NCI-H748 (cell line): ENCODE measurements at regions not wholly inside any gene's neighbourhood (a gene's known extent, or its start where the extent isn't known, plus 50 kb on each side); places are given as distances from the start of the nearest gene placed in this dataset.
"Not testable (repeated sequence)": the region's sequence is repeated elsewhere in the genome, so short reads cannot be mapped to it uniquely, and the experiment has no call there.

Source experiments
- DNase-seq: peaks from one replicate; lab custom pipeline; 2025; ENCODE audit not compliant: unreplicated experiment; lab: John Stamatoyannopoulos, UW

DNA sequence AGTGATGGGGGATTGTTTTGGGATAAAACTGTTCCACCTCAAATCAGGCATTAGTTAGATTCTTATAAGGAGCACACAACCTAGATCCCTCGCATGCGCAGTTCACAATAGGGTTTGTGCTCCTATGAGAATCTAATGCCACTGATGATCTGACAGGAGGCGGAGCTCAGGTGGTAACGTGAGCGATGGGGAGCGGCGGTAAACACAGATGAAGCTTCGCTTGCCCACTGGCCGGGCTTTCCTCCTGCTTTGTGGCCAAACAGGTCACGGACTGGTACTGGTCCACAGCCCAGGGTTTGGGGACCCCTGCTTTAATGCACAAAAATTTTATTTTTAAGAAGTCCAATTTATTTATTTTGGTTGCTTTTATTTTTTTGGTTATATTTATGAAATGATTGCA lies 238.8 kb downstream of the AACS start:
- DNase-seq = no peak

DNA sequence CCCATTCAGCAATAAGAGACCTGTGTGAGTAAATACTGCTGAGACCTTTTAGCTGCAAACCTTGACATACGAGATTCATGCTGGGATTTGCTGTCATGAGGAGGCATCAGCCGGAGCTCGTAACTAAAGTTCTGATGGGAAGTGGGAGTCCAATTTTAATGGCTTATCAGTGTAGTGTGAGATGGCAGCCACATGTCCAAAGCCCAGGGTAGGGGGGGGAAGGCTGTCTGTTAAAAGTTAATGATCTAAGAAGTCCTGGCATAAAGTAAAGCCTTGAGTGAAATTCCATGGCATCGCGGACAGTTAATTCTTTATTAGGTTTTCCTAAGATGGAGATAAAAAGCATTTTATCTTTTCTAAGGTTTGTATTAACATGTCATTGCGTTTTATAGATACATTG lies 240.0 kb downstream of the AACS start:
- no peak for DNase-seq

DNA sequence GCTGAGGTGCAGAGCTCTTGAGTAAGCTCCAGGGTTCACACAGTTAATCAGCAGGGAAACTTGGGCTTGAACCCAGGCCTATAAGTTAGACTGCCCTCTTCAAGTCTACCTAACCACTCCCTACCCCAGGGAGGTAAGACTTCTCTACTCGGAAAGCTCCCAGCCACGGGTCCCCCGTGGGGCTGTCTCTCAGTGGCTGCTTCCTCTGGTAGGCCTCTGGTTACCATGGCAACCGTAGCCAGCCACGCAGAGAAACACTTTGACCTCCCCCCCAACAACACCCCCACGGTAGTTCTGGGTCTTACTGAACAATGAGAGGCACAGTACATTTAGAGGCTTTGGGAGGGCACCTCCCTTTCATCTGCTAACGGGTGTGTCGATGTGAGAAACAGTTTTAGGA lies 245.2 kb downstream of the AACS start:
- DNase-seq = peak; percentile 38

DNA sequence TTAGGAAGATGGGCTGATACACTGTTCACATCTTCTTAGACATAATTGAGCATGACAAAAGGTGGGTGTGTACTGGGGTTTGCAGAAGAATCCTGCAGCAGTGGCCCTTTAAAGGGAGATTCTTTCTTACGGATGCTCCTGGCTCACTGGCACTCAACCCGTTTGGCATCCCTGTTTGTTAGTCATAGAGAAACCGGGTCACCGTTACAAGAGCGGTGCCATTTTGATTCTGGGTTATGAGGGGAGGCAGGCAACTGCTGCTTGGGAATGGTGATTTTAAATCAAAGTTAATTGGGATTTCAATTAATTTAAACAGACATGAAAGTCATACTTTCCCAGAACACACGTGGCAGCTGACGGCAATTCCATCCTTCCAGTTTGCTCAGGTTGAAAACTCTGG lies 245.8 kb downstream of the AACS start:
- no peak for DNase-seq

DNA sequence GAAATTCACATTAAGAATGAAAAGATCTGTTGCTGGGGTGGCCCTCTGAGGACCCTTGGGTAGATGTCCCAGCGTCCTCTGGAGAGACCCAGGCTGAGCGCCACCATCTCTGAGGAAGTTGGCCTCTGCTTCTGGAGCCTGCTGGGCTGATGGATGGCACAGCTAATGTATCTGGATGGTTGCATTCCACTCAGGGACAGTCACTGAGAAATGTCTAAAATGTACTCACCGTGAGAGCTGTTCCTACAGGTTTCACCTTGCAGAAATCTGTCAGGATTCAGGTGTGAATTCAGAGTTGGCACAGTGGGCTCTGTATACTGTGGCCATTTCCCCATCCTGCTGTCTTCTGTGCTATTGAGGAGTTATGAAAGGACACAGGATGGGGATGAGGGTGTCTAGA lies 247.2 kb downstream of the AACS start:
- no peak for DNase-seq

DNA sequence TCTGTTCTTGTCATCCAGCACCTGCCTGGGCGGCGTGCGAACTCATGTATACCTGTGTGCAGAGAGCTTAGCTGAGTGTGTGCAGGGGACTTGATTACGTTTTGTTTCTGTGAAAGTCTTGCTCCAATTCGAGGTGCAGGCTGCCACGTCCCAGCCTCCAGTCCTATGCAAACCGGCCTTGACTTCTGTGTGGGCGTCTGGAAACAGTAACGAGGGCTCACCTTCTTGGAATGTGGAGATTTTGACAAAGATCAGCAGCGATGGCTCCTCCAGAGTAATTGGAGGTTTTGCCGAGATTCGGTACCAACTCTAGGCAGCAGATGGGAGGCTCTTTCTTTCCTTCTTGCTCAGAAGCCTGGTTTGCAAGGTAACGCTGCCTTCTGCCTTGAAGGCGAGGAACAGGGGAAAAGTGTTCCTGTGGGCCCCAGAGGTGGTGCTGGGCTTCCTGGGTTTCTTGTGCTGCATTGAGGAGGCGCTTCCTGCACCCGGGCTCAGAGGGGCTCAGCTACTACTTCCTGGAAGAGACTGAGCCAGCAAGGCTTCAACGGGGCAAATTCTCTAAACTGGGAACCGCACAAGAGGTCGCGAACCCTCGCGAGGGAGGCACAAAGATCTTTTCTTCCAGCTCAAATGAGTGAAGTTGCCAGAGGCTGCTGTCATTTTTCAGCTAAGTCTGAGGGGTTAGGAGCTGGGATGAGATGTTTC lies 249.0 kb downstream of the AACS start:
- no peak for DNase-seq

DNA sequence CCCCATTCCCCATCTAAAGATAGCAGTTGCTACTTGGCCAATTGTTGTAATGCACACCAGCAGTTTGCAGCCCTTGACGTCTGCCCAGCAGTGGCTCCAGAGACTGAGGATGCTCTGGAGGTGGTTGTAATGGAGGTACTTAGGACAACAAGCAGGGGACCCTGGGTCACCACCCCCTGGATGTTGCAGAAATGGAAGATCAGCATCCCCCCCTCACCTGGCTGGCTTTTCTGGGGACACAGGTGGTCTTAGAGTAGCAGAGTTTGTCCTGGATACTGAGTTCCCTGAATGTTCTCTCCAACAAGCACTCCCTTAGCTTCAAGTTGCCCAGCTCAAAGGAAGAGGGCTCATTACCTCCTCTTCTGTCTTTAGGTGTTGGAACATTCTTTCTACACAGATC lies 250.5 kb downstream of the AACS start:
- DNase-seq = no peak

DNA sequence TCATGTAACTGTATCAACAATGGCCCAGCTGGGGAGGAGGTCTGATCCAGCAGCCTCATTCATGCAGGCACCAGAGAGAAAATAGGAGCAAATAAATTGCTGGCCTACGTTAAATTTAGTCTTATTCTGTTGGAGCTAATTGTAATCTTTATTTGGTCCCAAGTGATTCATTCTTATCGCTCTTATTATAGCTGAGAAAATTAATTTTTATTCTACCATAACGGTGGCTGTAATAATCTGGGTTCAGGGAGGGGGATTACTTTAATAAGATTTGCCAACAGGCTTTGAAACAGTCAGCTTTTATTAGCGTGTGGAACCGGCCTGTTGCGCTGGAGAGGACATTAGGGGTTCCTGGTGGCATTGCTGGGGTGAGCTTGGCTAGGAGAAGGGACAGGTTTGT lies 254.9 kb downstream of the AACS start:
- DNase-seq = no peak

DNA sequence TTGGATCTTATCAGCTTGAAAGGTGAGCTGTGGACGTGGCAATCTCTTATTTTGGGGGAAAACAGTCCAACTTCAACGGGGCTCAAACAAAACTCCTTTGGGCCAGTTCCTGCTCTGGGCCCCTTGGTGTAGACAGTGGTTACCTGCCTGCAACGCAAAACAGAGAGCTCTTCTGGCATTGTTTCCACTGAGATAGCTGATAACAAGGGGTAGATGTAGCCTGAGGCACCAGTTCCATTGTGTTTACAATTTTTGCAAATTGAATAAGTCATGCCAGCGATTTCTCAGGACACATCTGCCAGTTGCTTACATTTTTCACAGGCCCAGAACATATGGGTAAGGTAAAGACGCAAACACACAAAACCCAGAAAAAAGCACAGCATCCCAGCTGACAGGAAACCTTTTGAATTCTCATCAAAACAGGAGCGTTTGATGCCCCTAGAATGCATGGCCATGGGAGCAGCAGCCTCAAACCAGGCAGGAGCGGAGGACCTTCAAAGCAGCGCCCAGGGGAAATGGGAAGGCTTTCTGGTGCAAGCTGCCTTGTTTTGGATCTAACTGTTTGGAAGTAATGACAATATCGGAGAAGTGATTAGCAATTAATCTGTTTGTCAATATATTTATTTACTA lies 259.7 kb downstream of the AACS start:
- no peak for DNase-seq

DNA sequence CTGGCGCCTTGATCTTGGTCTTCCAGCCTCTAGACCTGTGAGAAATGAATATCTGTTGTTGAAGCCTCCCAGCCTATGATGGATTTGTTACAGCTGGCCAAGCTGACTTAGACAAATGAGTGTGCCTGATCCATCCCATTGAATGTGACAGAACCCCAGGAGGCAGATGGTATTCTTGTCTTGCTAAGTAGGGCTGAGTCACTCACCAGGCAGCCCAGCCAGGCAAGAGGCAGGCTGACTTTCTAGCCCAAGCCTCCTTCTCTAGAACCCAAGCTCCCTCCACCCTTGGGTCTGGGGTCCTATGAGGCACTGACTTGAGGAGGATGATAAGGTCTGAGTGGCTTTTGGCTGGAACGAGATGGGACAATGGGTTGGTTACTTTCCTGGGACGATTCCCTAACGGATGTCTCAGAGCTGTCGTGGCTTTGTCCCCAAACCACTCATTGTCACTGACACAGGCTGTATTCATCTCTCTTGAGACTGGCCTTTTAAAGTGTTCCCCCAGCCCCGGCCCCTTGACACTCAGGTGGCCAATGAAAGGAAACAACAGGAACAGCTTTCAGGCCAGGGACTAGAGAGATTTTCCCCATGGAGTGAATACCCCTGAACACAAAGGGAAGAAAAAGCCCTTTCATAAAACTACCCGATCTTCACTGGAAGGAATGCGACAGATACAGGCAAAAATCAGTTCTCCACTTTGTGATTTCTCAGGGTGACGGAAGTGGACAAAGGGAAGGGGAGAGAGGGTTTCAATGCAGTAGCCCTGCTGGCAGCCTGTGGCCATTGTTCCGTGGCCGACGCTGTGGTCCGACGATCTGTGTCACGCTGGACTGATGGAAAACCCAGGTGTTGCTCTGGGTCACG lies 264.2 kb downstream of the AACS start:
- no peak for DNase-seq

DNA sequence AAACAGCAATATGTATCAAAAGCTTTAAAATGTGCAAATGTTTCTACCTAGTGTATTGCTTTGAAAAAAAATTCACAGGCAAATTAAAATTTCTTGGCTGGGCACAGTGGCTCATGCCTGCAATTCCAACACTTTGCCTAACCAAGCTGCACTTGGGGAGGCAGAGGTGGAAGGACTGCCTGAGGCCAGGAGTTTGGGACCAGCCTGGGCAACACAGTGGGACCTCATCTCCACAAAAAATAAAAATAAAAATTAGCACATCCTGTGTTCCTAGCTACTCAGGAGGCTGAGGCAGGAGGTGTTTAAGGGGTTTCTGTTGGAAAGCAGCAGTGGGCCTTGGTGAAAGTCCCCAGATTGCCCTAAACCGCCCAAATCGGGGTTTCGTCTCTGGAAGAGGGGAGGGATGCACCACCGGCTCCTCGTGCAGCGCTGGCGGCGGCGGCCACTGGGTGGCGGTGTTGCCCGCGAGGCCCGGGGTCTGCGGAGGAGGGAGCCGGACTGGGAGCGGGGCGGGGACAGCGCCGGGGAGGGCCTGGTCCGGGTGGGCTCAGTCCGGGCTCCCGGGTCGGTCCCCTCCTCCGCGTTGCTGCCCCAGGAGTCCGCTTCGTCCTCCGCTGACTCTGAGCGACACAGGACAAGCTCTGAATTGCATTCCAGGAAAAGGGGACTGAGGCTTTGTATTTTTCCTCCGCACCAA lies 265.6 kb downstream of the AACS start:
- peak; percentile 58 for DNase-seq

DNA sequence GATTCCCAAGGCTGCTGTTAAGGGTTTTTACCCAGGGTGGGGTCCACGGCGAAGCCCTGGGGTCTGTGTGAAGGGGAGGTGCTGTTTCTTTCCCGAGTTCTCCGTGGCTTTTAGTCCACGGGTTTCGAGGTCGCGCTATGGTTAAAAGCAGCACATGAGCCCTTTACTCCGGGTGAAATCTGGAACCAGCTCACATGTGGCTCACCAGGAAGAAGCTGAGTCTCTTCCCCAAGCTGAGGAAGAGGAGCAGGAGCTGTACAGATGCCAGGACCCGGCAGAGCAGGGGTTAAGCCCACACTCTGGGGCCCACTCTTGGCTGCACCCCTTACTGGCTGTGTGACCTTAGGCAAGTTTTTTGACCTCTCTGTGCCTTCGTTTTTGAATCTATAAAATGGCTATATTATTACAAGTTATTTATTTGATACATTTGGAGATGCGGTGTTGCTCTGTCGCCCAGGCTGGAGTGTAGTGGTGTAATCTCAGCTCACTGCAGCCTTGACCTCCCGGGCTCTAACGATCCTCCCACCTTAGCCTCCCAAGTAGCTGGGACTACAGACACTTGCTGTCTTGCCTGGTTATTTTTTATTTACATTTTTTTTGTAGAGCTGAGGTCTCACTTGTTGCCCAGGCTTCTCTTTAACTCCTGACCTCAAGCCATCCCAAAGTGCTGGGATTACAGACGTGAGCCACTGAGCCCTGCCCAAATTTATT lies 266.3 kb downstream of the AACS start:
- no peak for DNase-seq

DNA sequence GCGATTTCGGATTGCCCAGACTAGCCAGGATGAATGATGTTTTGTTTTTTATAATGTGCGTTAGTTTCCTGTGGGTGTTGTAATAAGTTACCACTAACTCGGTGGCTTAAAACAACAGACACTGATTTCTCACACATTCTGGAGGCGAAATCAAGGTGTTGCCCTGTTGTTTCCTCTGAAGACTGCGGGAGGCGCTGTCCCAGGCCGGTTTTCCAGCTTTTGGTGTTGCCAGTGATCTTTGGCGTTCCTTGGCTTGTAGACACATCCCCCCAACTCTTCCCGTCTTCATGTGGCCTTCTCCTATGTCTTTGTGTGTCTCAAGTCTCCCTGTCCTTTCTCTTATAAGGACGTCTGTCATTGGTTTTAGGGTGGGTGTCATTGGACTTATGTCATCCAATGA lies 267.7 kb downstream of the AACS start:
- DNase-seq = no peak

DNA sequence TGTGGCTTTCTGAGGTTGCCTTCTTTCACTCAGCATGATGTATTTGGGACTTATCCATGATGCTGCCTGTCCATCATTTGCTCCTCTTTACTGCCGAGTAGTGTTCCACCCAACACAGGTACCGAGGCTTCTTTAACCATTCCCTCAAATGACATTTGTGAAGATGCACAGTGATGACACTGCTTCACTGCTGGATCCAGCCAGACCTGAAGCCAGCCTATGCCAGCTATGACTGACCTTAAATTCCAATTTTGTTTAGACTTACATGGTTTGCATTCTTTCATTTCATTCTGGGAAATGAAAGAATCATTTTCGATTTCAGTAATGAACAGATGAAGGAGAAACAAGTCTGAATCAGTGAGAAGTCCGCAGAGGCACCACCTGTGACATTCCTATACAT lies 271.0 kb downstream of the AACS start:
- DNase-seq = no peak

DNA sequence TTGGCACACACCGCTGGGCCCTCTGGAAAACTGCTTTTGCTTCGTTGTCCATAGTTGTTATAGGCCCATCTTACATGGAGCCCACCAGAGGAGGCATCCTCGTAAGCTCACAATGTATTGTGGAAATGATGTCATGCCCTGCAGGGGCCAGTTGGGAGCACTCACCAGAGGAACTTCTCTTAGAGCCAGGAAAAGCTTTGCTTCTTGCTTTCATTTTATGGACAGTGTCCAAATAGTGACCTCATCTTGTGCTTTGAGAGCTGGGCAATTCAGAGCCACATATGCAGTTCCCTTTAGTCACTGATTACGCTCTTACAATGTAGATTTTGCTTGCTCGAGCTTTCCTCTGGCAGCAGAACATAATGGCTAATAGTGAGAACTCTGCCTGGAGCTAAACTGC lies 275.6 kb downstream of the AACS start:
- DNase-seq = peak; percentile 61

DNA sequence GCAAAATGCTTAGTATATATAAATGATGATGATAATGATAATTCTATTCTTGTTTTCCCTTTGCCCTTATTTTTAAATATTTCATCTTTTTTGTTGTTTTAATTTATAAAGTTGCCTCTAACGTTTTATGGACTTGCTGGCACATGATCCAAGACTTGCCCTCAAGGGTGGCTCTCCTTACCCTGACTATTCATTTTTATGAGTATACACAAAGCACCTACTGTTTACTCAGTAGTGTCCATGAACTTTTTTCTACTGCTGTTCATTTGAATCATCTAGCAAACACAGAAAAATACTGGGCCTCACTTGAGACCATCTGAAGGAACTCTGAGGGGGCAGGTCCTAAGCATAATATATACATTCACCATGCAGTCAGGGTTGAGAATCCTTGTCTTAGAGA lies 276.2 kb downstream of the AACS start:
- DNase-seq = no peak

DNA sequence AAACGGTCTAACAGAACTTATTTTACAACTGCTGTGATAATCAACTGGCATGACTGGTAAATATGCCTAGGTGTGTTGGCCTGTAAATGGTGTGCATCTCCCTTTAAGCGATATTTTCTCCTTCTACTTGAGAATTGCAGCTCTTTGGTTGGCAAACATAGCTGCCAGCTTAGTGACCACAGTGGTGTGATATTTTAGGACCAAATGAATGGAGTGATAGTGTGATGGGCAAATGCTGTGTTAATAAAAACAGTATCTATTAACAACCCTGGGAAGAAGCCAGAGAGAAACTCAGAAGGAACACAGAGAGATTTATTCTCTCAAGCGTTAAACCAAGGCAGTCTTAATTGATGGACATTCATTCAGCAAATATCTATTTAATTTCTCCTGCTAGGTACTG lies 278.4 kb downstream of the AACS start:
- DNase-seq = no peak

DNA sequence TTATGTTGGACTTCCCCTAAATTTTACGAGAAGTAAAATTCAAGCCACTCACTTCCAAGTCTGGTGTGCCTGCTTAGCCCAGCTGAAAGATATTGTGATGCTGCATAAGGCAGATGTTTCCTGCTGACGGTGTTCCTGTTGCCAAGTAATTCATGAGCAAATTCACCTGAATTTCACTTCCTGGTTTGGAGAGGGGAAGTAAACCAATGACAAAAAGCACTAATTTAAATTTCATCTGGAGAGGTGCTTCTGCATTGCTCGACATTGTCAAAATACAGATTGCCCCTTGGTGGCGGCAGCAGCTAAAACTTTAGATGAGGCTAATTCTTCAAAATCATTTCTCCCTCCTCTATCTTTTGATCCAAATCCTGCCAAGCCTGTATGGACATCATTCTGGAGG lies 281.1 kb downstream of the AACS start:
- peak; percentile 65 for DNase-seq

DNA sequence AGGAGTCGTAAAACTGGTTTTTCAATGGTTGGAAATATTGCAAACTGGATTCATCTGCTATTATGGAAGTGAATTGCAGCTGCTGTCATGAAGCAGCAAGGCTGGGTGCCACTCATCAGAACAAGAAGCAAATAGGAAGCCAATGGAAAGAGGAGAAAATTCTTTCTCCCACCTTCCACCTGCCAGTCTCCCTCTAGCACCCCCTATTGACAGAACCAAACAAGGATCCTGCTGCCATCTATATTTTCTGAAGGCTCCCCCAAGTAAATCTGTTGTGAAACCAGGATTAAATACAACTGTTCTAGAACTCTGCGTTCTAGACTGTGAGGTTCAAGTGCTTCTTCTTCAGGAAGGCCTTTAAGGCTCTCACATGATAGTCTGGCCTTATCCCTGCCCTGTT lies 286.6 kb downstream of the AACS start:
- peak; percentile 15 for DNase-seq

DNA sequence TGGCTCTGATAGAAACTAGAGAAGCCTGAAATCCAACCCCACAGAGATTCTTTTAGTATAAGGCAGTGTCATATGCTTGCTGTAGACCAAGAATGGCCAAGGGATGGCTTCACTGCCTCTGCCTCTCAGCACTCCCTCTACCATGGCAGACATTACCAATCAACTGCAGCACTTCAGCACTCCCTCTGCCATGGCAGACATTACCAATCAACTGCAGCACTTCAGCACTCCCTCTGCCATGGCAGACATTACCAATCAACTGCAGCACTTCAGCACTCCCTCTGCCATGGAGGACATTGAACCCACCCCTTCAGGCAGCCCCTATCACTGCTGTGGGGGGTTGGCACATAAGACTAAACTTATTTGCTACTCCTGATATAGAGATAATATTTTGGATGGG lies 287.8 kb downstream of the AACS start:
- DNase-seq = not testable (repeated sequence)

DNA sequence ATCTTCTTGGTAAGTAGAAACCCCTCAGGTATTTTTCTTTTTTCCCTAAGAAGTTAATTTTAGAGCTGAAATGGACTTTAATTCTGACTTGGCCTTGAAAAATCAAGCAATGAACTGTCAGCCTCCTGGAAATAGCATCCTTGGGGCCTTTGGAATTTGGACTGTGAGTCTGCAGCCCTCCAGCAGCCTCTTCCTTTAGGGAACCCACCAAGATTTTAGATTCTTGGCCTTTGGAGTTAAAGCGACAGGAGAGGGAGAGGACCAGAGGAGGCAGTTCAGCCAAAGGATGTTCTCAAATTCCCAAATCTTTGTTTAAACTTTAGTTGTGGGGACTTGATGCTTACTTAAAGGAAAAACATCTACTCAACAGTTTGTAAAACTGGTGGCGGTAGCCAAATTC lies 288.6 kb downstream of the AACS start:
- no peak for DNase-seq
